C4-2B (cell line): ENCODE measurements at regions not wholly inside any gene's neighbourhood (a gene's known extent, or its start where the extent isn't known, plus 50 kb on each side); places are given as distances from the start of the nearest gene placed in this dataset.

Source experiments
- H3K27ac ChIP-seq: fragments of 450-650 bp; 2 replicates; pipeline ENCODE4 v1.5.1; 2017
- ZFX ChIP-seq: fragments of 450-650 bp; IDR thresholded peaks from 2 replicates; pipeline ENCODE4 v1.6.1; 2017
- TF ChIP-seq, protein P1 (sequence below): fragments of 450-650 bp; conservative IDR thresholded peaks from 2 replicates; pipeline ENCODE4 v1.5.1; 2017; ENCODE audit warnings: mild to moderate bottlenecking

- no peak overlapping the region for H3K27ac ChIP-seq
- TF ChIP-seq, protein P1, sequence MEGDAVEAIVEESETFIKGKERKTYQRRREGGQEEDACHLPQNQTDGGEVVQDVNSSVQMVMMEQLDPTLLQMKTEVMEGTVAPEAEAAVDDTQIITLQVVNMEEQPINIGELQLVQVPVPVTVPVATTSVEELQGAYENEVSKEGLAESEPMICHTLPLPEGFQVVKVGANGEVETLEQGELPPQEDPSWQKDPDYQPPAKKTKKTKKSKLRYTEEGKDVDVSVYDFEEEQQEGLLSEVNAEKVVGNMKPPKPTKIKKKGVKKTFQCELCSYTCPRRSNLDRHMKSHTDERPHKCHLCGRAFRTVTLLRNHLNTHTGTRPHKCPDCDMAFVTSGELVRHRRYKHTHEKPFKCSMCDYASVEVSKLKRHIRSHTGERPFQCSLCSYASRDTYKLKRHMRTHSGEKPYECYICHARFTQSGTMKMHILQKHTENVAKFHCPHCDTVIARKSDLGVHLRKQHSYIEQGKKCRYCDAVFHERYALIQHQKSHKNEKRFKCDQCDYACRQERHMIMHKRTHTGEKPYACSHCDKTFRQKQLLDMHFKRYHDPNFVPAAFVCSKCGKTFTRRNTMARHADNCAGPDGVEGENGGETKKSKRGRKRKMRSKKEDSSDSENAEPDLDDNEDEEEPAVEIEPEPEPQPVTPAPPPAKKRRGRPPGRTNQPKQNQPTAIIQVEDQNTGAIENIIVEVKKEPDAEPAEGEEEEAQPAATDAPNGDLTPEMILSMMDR: no peak
- TF ChIP-seq ZFX: no peak
Measured at GRCh38 chr2:66925128-66925527, 472.0 kb upstream of the ETAA1 start.

DNA sequence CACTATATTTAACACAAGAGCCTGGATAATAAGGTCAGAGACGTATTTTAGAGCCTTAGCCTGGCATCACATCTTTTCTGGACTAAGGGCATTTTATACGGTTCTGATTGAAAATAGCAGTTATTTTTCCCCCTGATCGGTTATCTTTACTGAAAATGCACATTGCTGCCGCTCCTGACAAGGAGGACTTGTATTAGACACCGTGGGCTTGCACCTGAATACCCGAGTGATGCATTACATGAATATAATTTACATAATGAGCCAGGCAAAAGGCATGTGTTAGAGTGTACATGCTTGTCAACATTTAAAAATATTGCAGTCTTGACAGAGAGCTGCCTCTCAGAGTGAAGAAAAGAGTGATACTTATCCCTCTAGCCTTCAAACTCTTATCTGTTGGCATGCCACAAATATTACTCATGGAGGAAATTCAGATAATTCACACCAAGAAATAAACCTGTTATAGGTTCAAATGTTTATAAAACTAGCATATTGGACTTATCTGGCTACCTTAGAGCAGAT is 470.5 kb upstream of the ETAA1 start:
- TF ChIP-seq, protein P1: no peak
- TF ChIP-seq ZFX: no peak
- no peak overlapping the region for H3K27ac ChIP-seq

GRCh38 chr2:66929632-66930338 is 467.3 kb upstream of the ETAA1 start:
- TF ChIP-seq ZFX: no peak
- TF ChIP-seq, protein P1: no peak
- H3K27ac ChIP-seq: no peak overlapping the region

- H3K27ac ChIP-seq: no peak overlapping the region
- TF ChIP-seq, protein P1: no peak
- TF ChIP-seq ZFX: no peak
Measured at GRCh38 chr2:66930339-66931220, 466.6 kb upstream of the ETAA1 start.

GRCh38 chr2:66938471-66938967 is 458.6 kb upstream of the ETAA1 start:
- no peak for TF ChIP-seq ZFX
- TF ChIP-seq, protein P1: no peak
- no peak overlapping the region for H3K27ac ChIP-seq

DNA sequence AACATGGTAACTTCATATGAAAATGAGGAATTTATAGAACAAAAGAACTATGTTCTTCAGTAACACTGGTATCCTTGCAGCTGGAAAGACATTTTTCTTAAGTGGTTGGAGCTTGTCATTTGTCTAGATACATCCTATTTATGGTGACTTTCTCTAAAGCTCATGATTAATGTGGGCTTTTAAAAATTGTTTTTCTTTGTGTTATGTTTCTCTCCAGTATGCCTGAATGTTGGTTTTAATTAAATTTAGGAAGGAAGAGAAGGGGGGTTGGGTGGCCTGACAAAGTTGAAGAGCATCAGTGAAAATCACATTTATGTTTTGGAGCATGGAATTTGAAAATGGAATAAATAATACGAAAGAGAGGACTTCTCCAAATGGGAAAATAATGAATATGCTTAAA is 457.1 kb upstream of the ETAA1 start:
- H3K27ac ChIP-seq: no peak overlapping the region
- TF ChIP-seq, protein P1: no peak
- no peak for TF ChIP-seq ZFX

GRCh38 chr2:66948234-66948633 is 448.9 kb upstream of the ETAA1 start:
- TF ChIP-seq, protein P1: no peak
- H3K27ac ChIP-seq: no peak overlapping the region
